Colonic mucosa (tissue), 4 donors: ENCODE measurements at regions not wholly inside any gene's neighbourhood (a gene's known extent, or its start where the extent isn't known, plus 50 kb on each side); places are given as distances from the start of the nearest gene placed in this dataset.

Experiments used
- DNase-seq: peaks from one replicate; pipeline ENCODE4 v3.0.0-alpha.2; 2020
- H3K27ac ChIP-seq: fragments of 200-600 bp; one replicate; pipeline ENCODE4 v1.8.0; 2021
- H3K27me3 ChIP-seq: fragments of 200-600 bp; one replicate; pipeline ENCODE4 v1.8.0; 2021
- H3K36me3 ChIP-seq: fragments of 200-600 bp; one replicate; pipeline ENCODE4 v1.8.0; 2021
- H3K4me1 ChIP-seq: fragments of 200-600 bp; one replicate; pipeline ENCODE4 v1.8.0; 2021; ENCODE audit warnings: mild to moderate bottlenecking
- H3K4me3 ChIP-seq: fragments of 200-600 bp; one replicate; pipeline ENCODE4 v1.8.0; 2021
- H3K9ac ChIP-seq, 2 donors: one replicate each; pipeline ENCODE4 v1.7.0; 2013; ENCODE audit warnings: control low read depth in 2 of 2, low read depth in 2 of 2, low read length in 2 of 2
- H3K9me3 ChIP-seq: fragments of 200-600 bp; one replicate; pipeline ENCODE4 v1.8.0; 2021
- intact Hi-C: fragments of 100-400 bp; cut with DNase I; formaldehyde crosslinking; loops from one replicate; pipeline ENCODE4 v1.14.1; 2022
- TF ChIP-seq, protein P1 (sequence below): fragments of 200-600 bp; IDR thresholded peaks from one replicate; pipeline ENCODE4 v1.8.0; 2022; ENCODE audit warnings: antibody characterized with exemption, mild to moderate bottlenecking
- donor health status: healthy.
- donor health status: DM: no; HTN: no; CAD: no.
- donor health status: DM: no; HTN: no; CAD: no.

DNA sequence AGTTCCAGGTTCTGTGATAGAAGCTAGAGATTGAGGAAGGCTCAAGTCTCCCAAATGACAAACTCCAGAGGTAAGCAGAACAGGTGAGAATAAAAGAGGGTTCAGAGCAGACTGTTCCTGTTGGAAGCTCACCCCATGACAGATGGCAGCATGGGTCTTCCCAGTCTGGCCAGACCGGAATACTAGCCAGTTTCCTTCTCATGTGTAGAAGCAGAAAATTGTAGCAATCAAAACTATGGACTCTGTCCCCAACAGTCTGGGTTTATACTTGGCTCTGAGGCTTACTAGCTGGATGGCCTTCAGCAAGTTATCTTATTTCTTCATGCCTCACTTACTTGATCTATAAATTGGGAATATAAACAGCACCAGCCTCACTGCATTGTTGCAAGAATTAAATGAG lies 494.8 kb downstream of the MN1 start:
- Histone ChIP-seq H3K4me1 (peaks cover 5% of the 10 kb centered on the region), H3K27ac (no peak overlapping the region), H3K9ac (no peak overlapping the region), H3K27me3 (no peaks in the 10 kb centered on the region), H3K4me3 (no peak overlapping the region), H3K9me3 (no peaks in the 10 kb centered on the region), H3K36me3 (no peaks in the 10 kb centered on the region)
- intact Hi-C loops, result no loop called here
- peak; percentile 25 for DNase-seq
- TF ChIP-seq, protein P1, sequence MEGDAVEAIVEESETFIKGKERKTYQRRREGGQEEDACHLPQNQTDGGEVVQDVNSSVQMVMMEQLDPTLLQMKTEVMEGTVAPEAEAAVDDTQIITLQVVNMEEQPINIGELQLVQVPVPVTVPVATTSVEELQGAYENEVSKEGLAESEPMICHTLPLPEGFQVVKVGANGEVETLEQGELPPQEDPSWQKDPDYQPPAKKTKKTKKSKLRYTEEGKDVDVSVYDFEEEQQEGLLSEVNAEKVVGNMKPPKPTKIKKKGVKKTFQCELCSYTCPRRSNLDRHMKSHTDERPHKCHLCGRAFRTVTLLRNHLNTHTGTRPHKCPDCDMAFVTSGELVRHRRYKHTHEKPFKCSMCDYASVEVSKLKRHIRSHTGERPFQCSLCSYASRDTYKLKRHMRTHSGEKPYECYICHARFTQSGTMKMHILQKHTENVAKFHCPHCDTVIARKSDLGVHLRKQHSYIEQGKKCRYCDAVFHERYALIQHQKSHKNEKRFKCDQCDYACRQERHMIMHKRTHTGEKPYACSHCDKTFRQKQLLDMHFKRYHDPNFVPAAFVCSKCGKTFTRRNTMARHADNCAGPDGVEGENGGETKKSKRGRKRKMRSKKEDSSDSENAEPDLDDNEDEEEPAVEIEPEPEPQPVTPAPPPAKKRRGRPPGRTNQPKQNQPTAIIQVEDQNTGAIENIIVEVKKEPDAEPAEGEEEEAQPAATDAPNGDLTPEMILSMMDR, result no peak

GRCh38 chr22:27307545-27308247 lies 493.9 kb downstream of the MN1 start:
- no peaks in the 10 kb centered on the region for H3K27me3 ChIP-seq
- no peak overlapping the region for H3K9ac ChIP-seq
- H3K27ac ChIP-seq, result no peak overlapping the region
- TF ChIP-seq, protein P1, result no peak
- H3K4me1 ChIP-seq, result peaks cover 5% of the 10 kb centered on the region
- H3K4me3 ChIP-seq, result no peak overlapping the region
- intact Hi-C loops, result no loop called here
- DNase-seq, result no peak
- H3K36me3 ChIP-seq, result no peaks in the 10 kb centered on the region
- H3K9me3 ChIP-seq, result no peaks in the 10 kb centered on the region

- Histone ChIP-seq H3K9ac (no peak overlapping the region), H3K36me3 (no peaks in the 10 kb centered on the region), H3K4me1 (peaks cover 5% of the 10 kb centered on the region), H3K4me3 (no peak overlapping the region), H3K27ac (no peak overlapping the region), H3K27me3 (no peaks in the 10 kb centered on the region), H3K9me3 (no peaks in the 10 kb centered on the region)
- no peak for DNase-seq
- intact Hi-C loops, result no loop called here
- TF ChIP-seq, protein P1, result no peak
Observed at GRCh38 chr22:27308513-27308912, 493.0 kb downstream of the MN1 start.

DNA sequence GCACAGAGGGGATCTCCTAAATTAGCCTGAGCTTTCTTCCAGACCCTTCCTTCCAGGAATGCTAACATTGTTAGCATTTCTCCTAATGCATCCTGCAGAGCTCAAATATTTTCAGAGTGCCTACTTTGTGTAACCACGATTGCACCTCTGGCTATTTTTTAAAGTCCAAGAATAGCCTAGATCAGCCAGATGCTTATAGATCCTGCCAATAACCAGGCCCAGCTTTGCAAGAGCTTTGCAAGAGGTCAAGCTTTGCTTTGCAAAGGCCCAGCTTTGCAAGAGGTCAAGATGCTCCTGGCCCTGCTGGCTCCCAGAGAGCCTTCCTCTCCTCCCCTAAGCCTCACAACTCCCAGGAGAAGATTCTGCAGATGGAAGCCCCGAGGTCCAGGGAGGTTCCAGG lies 491.9 kb downstream of the MN1 start:
- Histone ChIP-seq H3K9me3 (no peaks in the 10 kb centered on the region), H3K4me1 (peaks cover 14% of the 10 kb centered on the region), H3K4me3 (no peak overlapping the region), H3K36me3 (no peaks in the 10 kb centered on the region), H3K27me3 (no peaks in the 10 kb centered on the region), H3K27ac (no peak overlapping the region), H3K9ac (no peak overlapping the region)
- TF ChIP-seq, protein P1, result no peak
- DNase-seq, result no peak
- intact Hi-C loops, result no loop called here

DNA sequence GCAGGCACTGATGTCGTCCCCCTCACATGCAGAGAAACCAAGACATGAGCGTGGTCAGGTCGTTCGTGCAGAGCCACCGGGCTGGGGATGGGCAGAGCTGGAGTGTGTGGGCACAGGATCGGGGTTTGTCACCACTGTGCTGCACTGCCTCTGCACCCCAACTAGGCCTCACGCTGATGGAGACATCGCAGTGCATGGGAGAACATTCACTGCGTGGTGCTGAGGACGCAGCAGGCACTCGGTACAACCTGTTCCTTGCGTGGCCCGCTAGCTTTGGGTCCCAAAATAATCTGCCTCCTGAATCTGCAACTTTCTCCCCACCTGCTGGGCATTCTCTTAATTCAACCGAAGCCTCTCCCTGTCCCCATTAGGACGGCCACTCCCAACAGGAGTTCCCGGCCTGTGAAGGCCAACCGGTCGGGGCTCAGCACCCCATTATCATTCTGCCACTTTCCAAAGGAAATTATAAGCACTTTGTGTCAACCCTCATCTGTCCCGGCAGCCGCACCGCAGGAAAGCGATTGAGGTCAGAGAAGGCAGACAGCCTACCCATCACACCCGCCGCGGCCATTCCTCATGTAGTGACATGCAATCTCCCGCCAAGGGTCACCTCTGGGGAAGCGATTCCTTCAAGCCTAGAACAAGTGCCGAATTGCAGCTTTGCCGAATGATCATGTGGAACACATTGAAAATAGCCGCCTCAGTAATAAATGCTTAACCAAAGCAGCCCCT lies 490.4 kb downstream of the MN1 start:
- H3K9me3 ChIP-seq, result no peaks in the 10 kb centered on the region
- H3K4me1 ChIP-seq, result peaks cover 17% of the 10 kb centered on the region
- DNase-seq, result no peak
- H3K4me3 ChIP-seq, result no peak overlapping the region
- TF ChIP-seq, protein P1, result no peak
- intact Hi-C loops, result no loop called here
- no peak overlapping the region for H3K9ac ChIP-seq
- H3K27ac ChIP-seq, result no peak overlapping the region
- no peaks in the 10 kb centered on the region for H3K27me3 ChIP-seq
- H3K36me3 ChIP-seq, result no peaks in the 10 kb centered on the region
